ENCODE measurements at regions not wholly inside any gene's neighbourhood (a gene's known extent, or its start where the extent isn't known, plus 50 kb on each side); places are given as distances from the start of the nearest gene placed in this dataset.

GRCh38 chr6:137269803-137270202 is 50.6 kb upstream of the IFNGR1 start:
- no peak for TF ChIP-seq EZH2 (IDR thresholded peaks at IDR 0.05)
- no peak for TF ChIP-seq POLR2AphosphoS5 (IDR thresholded peaks at IDR 0.05; ENCODE audit: borderline replicate concordance, low read depth, low read length)
